Breast epithelium (tissue), 3 donors: ENCODE measurements at regions not wholly inside any gene's neighbourhood (a gene's known extent, or its start where the extent isn't known, plus 50 kb on each side); places are given as distances from the start of the nearest gene placed in this dataset.

Experiments used
- CTCF ChIP-seq, 3 donors: fragments of 450-650 bp; IDR thresholded peaks; one replicate each; pipeline ENCODE4 v1.5.1; 2016 to 2017; ENCODE audit warnings: antibody characterized with exemption in 3 of 3, mild to moderate bottlenecking in 3 of 3, moderate library complexity in 3 of 3
- POLR2A ChIP-seq: fragments of 450-650 bp; IDR thresholded peaks from one replicate; pipeline ENCODE4 v1.6.1; 2016; ENCODE audit warnings: antibody characterized with exemption, mild to moderate bottlenecking, moderate library complexity

GRCh38 chr5:164062304-164062703 lies 556.9 kb downstream of the MAT2B start:
- TF ChIP-seq CTCF (IDR thresholded peaks at IDR 0.05): no peak
- no peak for TF ChIP-seq POLR2A
